Fibroblast of pulmonary artery (primary cell): ENCODE measurements at regions not wholly inside any gene's neighbourhood (a gene's known extent, or its start where the extent isn't known, plus 50 kb on each side); places are given as distances from the start of the nearest gene placed in this dataset.

Source experiments
- DNase-seq: peaks from one replicate; pipeline ENCODE4 v3.0.0-alpha.2; 2010; ENCODE audit warnings: low read depth
- H3K4me3 ChIP-seq: replicated peaks from 2 replicates; pipeline ENCODE4 v1.5.1; 2011; ENCODE audit warnings: low read depth, mild to moderate bottlenecking, control low read depth, low read length, moderate library complexity
- TF ChIP-seq, protein P1 (sequence below): IDR thresholded peaks from 2 replicates; pipeline ENCODE4 v1.5.1; 2011; ENCODE audit warnings: mild to moderate bottlenecking, control low read depth, low read length, inconsistent platforms; ENCODE audit errors: missing control alignments

DNA sequence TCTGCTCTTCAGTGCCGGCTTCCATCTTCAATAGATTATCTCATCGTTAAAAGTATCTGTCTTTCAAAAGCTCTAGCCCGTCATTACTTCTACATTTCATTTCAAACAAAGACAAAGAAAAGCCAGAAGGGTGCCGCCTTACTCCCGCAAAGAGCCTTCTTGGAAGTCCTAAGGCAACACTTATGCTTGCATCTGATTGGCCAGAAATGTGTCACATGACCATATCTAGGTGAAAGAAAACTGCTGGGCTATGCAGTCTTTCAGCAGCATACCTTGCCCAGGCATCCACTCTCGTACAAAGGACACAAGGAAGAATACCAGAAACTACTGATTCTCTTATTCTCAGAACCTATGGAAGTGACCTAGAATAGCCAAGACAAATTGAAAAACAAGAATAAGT, 217.1 kb upstream of the SLC35G4 start:
- no peak for DNase-seq
- TF ChIP-seq, protein P1, sequence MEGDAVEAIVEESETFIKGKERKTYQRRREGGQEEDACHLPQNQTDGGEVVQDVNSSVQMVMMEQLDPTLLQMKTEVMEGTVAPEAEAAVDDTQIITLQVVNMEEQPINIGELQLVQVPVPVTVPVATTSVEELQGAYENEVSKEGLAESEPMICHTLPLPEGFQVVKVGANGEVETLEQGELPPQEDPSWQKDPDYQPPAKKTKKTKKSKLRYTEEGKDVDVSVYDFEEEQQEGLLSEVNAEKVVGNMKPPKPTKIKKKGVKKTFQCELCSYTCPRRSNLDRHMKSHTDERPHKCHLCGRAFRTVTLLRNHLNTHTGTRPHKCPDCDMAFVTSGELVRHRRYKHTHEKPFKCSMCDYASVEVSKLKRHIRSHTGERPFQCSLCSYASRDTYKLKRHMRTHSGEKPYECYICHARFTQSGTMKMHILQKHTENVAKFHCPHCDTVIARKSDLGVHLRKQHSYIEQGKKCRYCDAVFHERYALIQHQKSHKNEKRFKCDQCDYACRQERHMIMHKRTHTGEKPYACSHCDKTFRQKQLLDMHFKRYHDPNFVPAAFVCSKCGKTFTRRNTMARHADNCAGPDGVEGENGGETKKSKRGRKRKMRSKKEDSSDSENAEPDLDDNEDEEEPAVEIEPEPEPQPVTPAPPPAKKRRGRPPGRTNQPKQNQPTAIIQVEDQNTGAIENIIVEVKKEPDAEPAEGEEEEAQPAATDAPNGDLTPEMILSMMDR, result no peak
- no peak overlapping the region for H3K4me3 ChIP-seq

DNA sequence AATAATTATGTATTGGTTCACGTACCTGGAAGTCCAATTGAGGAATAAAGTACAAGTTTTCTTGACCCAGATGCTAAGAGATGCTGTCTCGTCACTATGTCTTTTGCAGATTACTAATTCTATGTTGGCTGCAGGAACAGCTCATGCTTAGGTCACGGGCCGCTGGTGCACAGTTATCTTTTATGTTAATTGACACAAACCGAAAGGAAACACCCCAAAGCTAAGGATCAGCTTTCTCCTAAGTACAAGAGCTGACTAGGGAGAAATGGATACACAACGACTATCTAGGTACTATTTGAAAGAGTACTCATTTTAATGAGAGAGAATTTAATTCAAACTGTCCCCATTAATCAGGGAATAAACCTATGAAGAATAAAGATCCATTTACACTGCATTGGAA, 217.7 kb upstream of the SLC35G4 start:
- DNase-seq, result no peak
- TF ChIP-seq, protein P1, result no peak
- no peak overlapping the region for H3K4me3 ChIP-seq

DNA sequence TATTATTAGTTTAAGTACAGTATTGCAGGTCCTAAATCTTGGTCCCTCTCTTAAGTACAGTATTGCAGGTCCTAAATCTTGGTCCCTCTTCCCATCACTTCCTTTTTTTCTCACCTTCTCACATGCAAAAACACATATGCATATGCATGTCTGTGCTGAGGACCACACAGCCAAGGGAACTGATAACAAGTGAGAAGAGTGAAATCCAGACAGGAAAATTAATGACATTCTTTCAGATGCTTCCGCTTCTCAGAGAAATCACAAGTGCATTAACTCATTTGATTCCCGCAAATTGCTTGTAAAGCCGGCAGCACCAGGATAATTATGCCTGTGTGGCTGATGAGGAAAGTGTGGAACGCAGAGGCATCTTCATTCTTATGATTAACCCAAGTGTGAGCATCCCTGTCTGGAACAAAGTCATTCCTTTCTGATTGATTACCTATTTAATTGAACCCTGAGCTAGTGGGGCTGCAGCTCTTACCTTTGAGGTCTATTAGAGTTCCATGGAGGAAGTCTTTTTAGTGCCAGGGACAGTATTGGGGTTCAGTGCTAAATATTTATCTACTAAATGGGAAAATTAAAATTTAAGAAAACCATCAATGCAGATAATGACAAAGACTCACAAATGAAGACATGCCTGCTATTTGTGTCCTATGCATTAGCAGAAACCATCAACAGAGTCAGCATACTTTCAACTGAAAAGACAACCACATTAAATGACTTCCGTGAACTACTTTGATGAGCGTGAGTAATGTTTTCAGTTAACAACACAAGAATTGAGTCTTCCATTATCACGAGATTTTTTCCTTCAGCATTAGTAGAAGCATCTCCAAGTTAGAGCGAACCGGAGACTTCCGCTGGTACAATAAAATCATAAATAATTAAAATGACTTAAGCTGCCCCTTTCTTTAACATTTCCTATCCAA, 220.4 kb upstream of the SLC35G4 start:
- H3K4me3 ChIP-seq, result no peak overlapping the region
- TF ChIP-seq, protein P1, result no peak
- DNase-seq, result no peak

DNA sequence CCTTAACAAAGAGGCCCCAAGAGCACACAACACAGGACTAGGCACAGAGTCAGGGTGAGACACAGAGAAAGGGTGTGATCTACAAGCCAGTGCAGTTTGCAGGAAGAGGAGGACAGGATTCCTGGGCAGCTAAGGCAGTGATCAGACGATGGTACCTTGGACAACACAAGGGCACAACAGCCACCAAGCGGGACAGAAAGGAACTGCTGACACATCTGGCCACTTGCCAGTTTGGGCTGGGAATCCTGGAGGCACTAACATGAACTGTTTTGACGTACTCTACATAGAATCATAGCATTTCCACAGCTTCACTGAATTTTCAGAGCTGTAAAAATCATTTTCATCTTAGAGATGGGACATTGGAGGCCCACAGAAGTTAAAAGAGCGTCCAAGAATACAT, 221.5 kb upstream of the SLC35G4 start:
- TF ChIP-seq, protein P1, result peak; percentile 34
- H3K4me3 ChIP-seq, result no peak overlapping the region
- peak; percentile 57 for DNase-seq

DNA sequence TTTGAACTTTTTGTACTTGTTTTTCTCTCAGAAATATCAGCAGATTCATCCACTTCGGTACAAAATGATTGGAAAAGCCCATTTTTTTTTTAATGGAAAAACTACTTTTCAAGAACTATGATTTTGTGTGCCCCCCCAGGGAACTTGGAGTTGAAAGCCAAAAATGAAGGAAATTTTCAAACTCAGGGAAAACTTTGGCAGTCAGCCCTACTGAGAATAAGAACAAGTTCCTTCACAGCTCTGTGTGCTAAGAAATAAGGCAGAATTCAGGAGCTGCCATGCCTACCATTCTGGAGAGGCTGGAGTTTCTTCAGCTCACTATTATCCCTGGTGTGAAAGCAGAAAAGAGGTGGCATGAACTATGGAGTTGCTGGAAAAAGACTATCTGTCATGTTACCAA, 226.0 kb upstream of the SLC35G4 start:
- TF ChIP-seq, protein P1, result no peak
- H3K4me3 ChIP-seq, result no peak overlapping the region

DNA sequence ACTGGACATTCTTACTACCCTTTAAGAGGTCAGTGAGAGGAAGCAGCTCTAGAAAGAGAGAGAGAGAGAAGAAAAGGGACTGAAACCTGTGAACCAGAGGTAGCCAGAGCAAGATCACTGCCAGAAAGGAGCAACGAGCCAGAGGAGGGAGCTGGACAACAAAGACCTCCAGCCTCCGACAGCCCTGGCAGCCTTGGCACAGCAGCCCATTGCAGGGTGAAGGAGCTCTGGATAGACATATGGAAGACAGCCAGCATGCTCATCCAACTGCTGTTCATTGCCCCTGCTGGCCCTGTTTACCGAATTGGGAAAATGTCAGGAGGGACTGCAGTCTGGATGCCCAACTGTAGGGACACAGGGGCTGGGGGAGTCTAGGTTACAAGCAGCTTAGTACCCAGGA, 228.4 kb upstream of the SLC35G4 start:
- no peak for DNase-seq
- H3K4me3 ChIP-seq, result no peak overlapping the region
- TF ChIP-seq, protein P1, result no peak

More for the DNA sequence above, 226.0 kb upstream of the SLC35G4 start:
- DNase-seq, result no peak

DNA sequence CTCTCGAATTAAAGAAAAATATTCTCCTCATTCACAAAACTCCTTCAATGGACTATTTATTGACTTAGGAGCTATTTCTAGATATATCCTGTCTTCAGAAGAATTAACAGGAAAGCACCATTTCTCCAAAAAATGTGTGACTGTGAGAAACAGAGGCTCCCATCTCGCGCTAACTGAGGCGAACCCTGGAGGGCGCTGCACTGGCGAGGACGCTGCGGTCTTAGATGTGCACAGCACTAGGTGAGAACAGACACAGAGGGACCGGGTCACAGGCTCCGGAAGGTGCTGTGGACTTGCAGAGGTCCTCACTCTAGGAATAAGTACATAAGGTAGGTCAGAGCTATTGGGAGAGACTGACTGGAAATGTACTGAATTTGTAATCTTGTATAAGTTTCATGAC, 229.7 kb upstream of the SLC35G4 start:
- DNase-seq, result no peak
- no peak overlapping the region for H3K4me3 ChIP-seq
- TF ChIP-seq, protein P1, result no peak
